HCT116 (cell line): ENCODE measurements at regions not wholly inside any gene's neighbourhood (a gene's known extent, or its start where the extent isn't known, plus 50 kb on each side); places are given as distances from the start of the nearest gene placed in this dataset.

Experiments
- ATAC-seq: fragments of 200-7000 bp; cut with Tn5 transposase; 2 replicates; pipeline ENCODE4 v1.9.1; 2020; ENCODE audit warnings: mild to moderate bottlenecking, moderate library complexity
- BruUV-seq: library from RNA; stranded (reverse); fragments of 400-500 nt; replicated peaks from 2 replicates; lab custom pipeline; 2021; lab: Mats Ljungman, UMichigan
- CTCF ChIA-PET: fragments of 300-600 bp; sonication (Branson Sonifier 250); formaldehyde crosslinking; loops from one replicate; lab custom pipeline; 2021; ENCODE audit warnings: antibody characterized with exemption; lab: Charles Lee
- POLR2A ChIA-PET: fragments of 300-600, 350-600 bp; sonication (Branson Sonifier 250); formaldehyde crosslinking; loops from one replicate; lab custom pipeline; 2021; ENCODE audit warnings: antibody characterized with exemption; lab: Charles Lee
- RAD21 ChIA-PET, 2 experiments: fragments of 300-600 bp; sonication (Branson Sonifier 250); formaldehyde crosslinking; loops; one replicate each; lab custom pipeline; 2023; ENCODE audit warnings: low total read pairs in 2 of 2; ENCODE audit not compliant: uncharacterized antibody in 2 of 2, unreplicated experiment in 2 of 2, low non-redundant PET in 1 of 2; lab: Charles Lee
- DNase-seq: peaks from one replicate; pipeline ENCODE4 v3.0.0-alpha.2; 2010; ENCODE audit warnings: low read depth, low spot score
- H2AFZ ChIP-seq: fragments of 200-600 bp; shearing (Covaris generic), sonication (generic); 2 replicates; pipeline ENCODE4 v1.6.1; 2017; ENCODE audit warnings: low read depth, mixed run types, mixed read lengths, antibody characterized with exemption, low read length; ENCODE audit not compliant: poor library complexity, severe bottlenecking
- H3K27ac ChIP-seq: 2 replicates; pipeline ENCODE4 v1.5.1; 2012; ENCODE audit warnings: low read depth, low read length
- H3K27me3 ChIP-seq: fragments of 200-600 bp; sonication (generic); 2 replicates; pipeline ENCODE4 v1.6.1; 2016; ENCODE audit warnings: mixed run types, low read length, mixed read lengths; ENCODE audit not compliant: insufficient read depth
- H3K36me3 ChIP-seq, 2 experiments: fragments of 200-500 bp in 1 of 2; fragments of 200-600 bp in 1 of 2; sonication (Bioruptor generic) in 1 of 2; sonication (generic) in 1 of 2; 2 replicates each; pipeline versions ENCODE4 v1.5.1 to v1.6.1; 2014 to 2016; ENCODE audit warnings: low read length in 2 of 2, inconsistent platforms in 1 of 2, mixed read lengths in 1 of 2, mixed run types in 1 of 2; ENCODE audit not compliant: insufficient read depth in 2 of 2, control insufficient read depth in 1 of 2
- H3K4me1 ChIP-seq, 2 experiments: fragments of 200-600 bp in 1 of 2; sonication (generic) in 1 of 2; 2 replicates each; pipeline versions ENCODE4 v1.5.1 to v1.6.1; 2012 to 2017; ENCODE audit warnings: low read length in 2 of 2, inconsistent platforms in 1 of 2, mild to moderate bottlenecking in 1 of 2, mixed read lengths in 1 of 2, mixed run types in 1 of 2, moderate library complexity in 1 of 2; ENCODE audit not compliant: insufficient read depth in 2 of 2, control insufficient read depth in 1 of 2
- H3K4me2 ChIP-seq: fragments of 200-600 bp; sonication (generic); 2 replicates; pipeline ENCODE4 v1.6.1; 2017; ENCODE audit warnings: mixed run types, low read length, mixed read lengths
- H3K4me3 ChIP-seq, 2 experiments: fragments of 200-600 bp in 1 of 2; sonication (generic) in 1 of 2; replicated peaks in 1 of 2; 2 replicates each; pipeline ENCODE4 v1.5.1; 2011 to 2016; ENCODE audit warnings: low read length in 2 of 2, control low read depth in 1 of 2, low read depth in 1 of 2, mild to moderate bottlenecking in 1 of 2, mixed read lengths in 1 of 2, mixed run types in 1 of 2
- H3K79me2 ChIP-seq: fragments of 200-600 bp; sonication (generic); 2 replicates; pipeline ENCODE4 v1.6.1; 2017; ENCODE audit warnings: mild to moderate bottlenecking, mixed run types, low read length, moderate library complexity, mixed read lengths; ENCODE audit not compliant: insufficient read depth
- H3K9ac ChIP-seq: fragments of 200-600 bp; sonication (generic); 2 replicates; pipeline ENCODE4 v1.6.1; 2016; ENCODE audit warnings: low read length, mixed read lengths
- H3K9me2 ChIP-seq: fragments of 200-600 bp; sonication (generic), shearing (Covaris generic); 2 replicates; pipeline ENCODE4 v1.6.1; 2017; ENCODE audit warnings: mixed run types, mild to moderate bottlenecking, moderate library complexity; ENCODE audit not compliant: insufficient read depth
- H3K9me3 ChIP-seq, 2 experiments: fragments of 200-500 bp in 1 of 2; fragments of 200-600 bp in 1 of 2; sonication (Bioruptor generic) in 1 of 2; sonication (generic) in 1 of 2; 2 replicates each; pipeline ENCODE4 v1.6.1; 2014 to 2017; ENCODE audit warnings: low read length in 2 of 2, mixed read lengths in 2 of 2, inconsistent platforms in 1 of 2, low read depth in 1 of 2, mild to moderate bottlenecking in 1 of 2, mixed run types in 1 of 2, moderate library complexity in 1 of 2; ENCODE audit not compliant: control insufficient read depth in 1 of 2, insufficient read depth in 1 of 2
- H4K20me1 ChIP-seq: fragments of 200-600 bp; sonication (generic), shearing (Covaris generic); 2 replicates; pipeline ENCODE4 v1.6.1; 2017; ENCODE audit warnings: mixed run types, mild to moderate bottlenecking, moderate library complexity; ENCODE audit not compliant: insufficient read depth
- CBX3 ChIP-seq: IDR thresholded peaks from 2 replicates; pipeline ENCODE4 v1.6.1; 2012; ENCODE audit warnings: low read depth
- CEBPB ChIP-seq: IDR thresholded peaks from 2 replicates; pipeline ENCODE4 v1.6.1; 2012; ENCODE audit warnings: low read depth
- EGR1 ChIP-seq: IDR thresholded peaks from 2 replicates; pipeline ENCODE4 v1.6.1; 2012; ENCODE audit warnings: low read depth
- ELF1 ChIP-seq: IDR thresholded peaks from 2 replicates; pipeline ENCODE4 v1.6.1; 2012; ENCODE audit warnings: low read depth, borderline replicate concordance
- EZH2 ChIP-seq: fragments of 200-600 bp; sonication (generic); IDR thresholded peaks from 2 replicates; pipeline ENCODE4 v1.6.1; 2017; ENCODE audit warnings: antibody characterized with exemption, mixed run types
- EZH2phosphoT487 ChIP-seq: fragments of 200-600 bp; IDR thresholded peaks from 2 replicates; pipeline ENCODE4 v1.6.1; 2018; ENCODE audit warnings: antibody characterized with exemption, borderline replicate concordance
- FOSL1 ChIP-seq: IDR thresholded peaks from 2 replicates; pipeline ENCODE4 v1.6.1; 2012; ENCODE audit warnings: low read depth
- JUND ChIP-seq: IDR thresholded peaks from 2 replicates; pipeline ENCODE4 v1.6.1; 2012
- POLR2A ChIP-seq: IDR thresholded peaks from 2 replicates; pipeline ENCODE4 v1.7.0; 2011; ENCODE audit warnings: borderline replicate concordance; ENCODE audit not compliant: insufficient read depth, insufficient read length; ENCODE audit errors: extremely low read depth
- SIN3A ChIP-seq: IDR thresholded peaks from 2 replicates; pipeline ENCODE4 v1.6.1; 2012; ENCODE audit warnings: low read depth
- SP1 ChIP-seq: IDR thresholded peaks from 2 replicates; pipeline ENCODE4 v1.6.1; 2012; ENCODE audit warnings: low read depth
- SRF ChIP-seq: IDR thresholded peaks from 2 replicates; pipeline ENCODE4 v1.6.1; 2012; ENCODE audit warnings: low read depth
- YY1 ChIP-seq: IDR thresholded peaks from 2 replicates; pipeline ENCODE4 v1.6.1; 2011; ENCODE audit warnings: low read length, low read depth, moderate library complexity, mild to moderate bottlenecking; ENCODE audit not compliant: insufficient replicate concordance; ENCODE audit errors: extremely low read depth
- intact Hi-C: fragments of 100-400 bp; cut with micrococcal nuclease; formaldehyde crosslinking; loops from 2 replicates; pipeline ENCODE4 v1.10.0; 2022
- TF ChIP-seq, protein P1 (sequence below): IDR thresholded peaks from 2 replicates; pipeline ENCODE4 v1.6.1; 2012
- TF ChIP-seq, protein P2 (sequence below): IDR thresholded peaks from 2 replicates; pipeline ENCODE4 v1.6.1; 2012

DNA sequence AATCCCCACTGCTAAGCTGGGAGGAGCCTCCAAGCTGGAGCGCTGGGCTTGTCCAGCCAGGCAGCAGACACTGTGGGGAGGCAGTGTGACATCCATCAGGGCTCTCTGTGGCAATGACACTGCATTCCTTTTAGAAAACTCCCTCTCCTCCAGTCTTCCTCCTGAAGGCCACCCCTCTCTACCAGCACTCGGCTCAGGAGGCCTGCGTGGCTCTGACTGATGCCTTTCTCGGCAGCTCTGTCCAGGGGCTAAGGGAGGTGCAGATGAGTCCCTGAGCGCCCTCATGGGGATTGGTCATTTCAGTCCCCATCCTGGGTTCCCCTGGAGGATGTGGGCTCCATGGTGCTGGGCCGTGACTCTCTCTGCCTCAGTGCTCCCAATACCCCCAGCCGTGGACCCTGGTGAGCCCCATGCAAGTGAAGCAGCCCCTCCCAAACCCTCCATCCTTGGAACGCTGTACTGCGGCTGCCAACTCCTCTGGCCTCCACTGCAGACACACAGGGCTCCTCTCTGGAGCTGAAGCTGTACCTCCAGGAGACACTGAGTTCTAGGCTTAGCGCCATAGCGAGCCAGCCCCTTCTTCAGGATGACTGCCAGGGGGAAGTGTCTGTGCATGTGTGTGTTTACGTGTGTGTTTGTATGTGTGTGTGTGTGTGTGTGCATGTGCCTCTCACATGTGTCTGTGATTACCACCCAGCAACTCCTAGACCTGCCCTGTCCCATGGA is 209.6 kb downstream of the ERMARD start:
- CTCF ChIA-PET, result no interaction called here
- H3K27me3 ChIP-seq, result no peaks in the 10 kb centered on the region
- TF ChIP-seq CEBPB (no peak), SRF (no peak), SIN3A (no peak), EZH2phosphoT487 (no peak), YY1 (no peak), CBX3 (no peak), JUND (no peak), EGR1 (no peak), ELF1 (no peak), EZH2 (no peak), SP1 (no peak), POLR2A (no peak), FOSL1 (no peak)
- TF ChIP-seq, protein P1, sequence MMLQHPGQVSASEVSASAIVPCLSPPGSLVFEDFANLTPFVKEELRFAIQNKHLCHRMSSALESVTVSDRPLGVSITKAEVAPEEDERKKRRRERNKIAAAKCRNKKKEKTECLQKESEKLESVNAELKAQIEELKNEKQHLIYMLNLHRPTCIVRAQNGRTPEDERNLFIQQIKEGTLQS, result no peak
- TF ChIP-seq, protein P2, sequence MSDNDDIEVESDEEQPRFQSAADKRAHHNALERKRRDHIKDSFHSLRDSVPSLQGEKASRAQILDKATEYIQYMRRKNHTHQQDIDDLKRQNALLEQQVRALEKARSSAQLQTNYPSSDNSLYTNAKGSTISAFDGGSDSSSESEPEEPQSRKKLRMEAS, result no peak
- TF ChIP-seq, all 23 proteins: peak for 0
- Histone ChIP-seq H3K9me2 (no peaks in the 10 kb centered on the region), H3K4me1 (no peaks in the 10 kb centered on the region), H3K4me2 (no peak overlapping the region), H3K9ac (no peak overlapping the region), H3K27ac (no peak overlapping the region), H2AFZ (no peak overlapping the region), H4K20me1 (no peaks in the 10 kb centered on the region), H3K4me3 (no peak overlapping the region), H3K36me3 (no peaks in the 10 kb centered on the region), H3K9me3 (no peaks in the 10 kb centered on the region), H3K79me2 (no peaks in the 10 kb centered on the region)
- no TSS peak for BruUV-seq
- intact Hi-C loops, result no loop called here
- DNase-seq (no peak), ATAC-seq (no peak)
- POLR2A ChIA-PET, result no interaction called here
- RAD21 ChIA-PET, result no interaction called here
